B cell (primary cell): ENCODE measurements at regions not wholly inside any gene's neighbourhood (a gene's known extent, or its start where the extent isn't known, plus 50 kb on each side); places are given as distances from the start of the nearest gene placed in this dataset.

Experiments used
- ATAC-seq: fragments of 200-7000 bp; cut with Tn5 transposase; one replicate; pipeline ENCODE4 v1.10.0; 2021; ENCODE audit warnings: low read depth, mild to moderate bottlenecking, moderate number of reproducible peaks, moderate library complexity
- CTCF ChIA-PET: fragments of 350-600 bp; sonication (Branson Sonifier 250); formaldehyde crosslinking; loops from one replicate; lab custom pipeline; 2021; ENCODE audit warnings: antibody characterized with exemption, inconsistent platforms; lab: Charles Lee
- POLR2A ChIA-PET: fragments of 350-600 bp; sonication (Branson Sonifier 250); formaldehyde crosslinking; loops from one replicate; lab custom pipeline; 2021; ENCODE audit warnings: antibody characterized with exemption; lab: Charles Lee
- DNase-seq: peaks from one replicate; pipeline ENCODE4 v3.0.0; 2013
- H2AFZ ChIP-seq: 2 replicates; pipeline ENCODE4 v1.6.1; 2012; ENCODE audit warnings: mild to moderate bottlenecking, low read depth, low read length; ENCODE audit not compliant: insufficient read depth, poor library complexity, severe bottlenecking
- H3K27ac ChIP-seq, 2 donors: 1 replicate in 1 of 2; 2 replicates in 1 of 2; pipeline ENCODE4 v1.5.1; 2012 to 2013; ENCODE audit warnings: low read length in 2 of 2, mild to moderate bottlenecking in 2 of 2, moderate library complexity in 1 of 2
- H3K27me3 ChIP-seq, 4 experiments: fragments of 200-600 bp in 1 of 4; sonication (generic) in 1 of 4; replicated peaks in 1 of 4; 1 replicate in 2 of 4; 2 replicates in 2 of 4; pipeline versions ENCODE4 v1.6.1 to v1.7.0; 2013 to 2016; ENCODE audit warnings: low read length in 3 of 4, mild to moderate bottlenecking in 2 of 4, mixed read lengths in 1 of 4, moderate library complexity in 1 of 4; ENCODE audit not compliant: insufficient read depth in 4 of 4, control insufficient read depth in 3 of 4; ENCODE audit errors: control extremely low read depth in 1 of 4
- H3K36me3 ChIP-seq, 2 experiments: replicated peaks in 1 of 2; 1 replicate in 1 of 2; 2 replicates in 1 of 2; pipeline versions ENCODE4 v1.6.1 to v1.7.1; 2013; ENCODE audit warnings: low read length in 1 of 2; ENCODE audit not compliant: insufficient read depth in 2 of 2, control insufficient read depth in 1 of 2; ENCODE audit errors: control extremely low read depth in 1 of 2, extremely low read depth in 1 of 2
- H3K4me1 ChIP-seq, 2 donors: fragments of 200-600 bp in 1 of 2; sonication (generic) in 1 of 2; 1 replicate in 1 of 2; 2 replicates in 1 of 2; pipeline versions ENCODE4 v1.5.1 to v1.6.1; 2013 to 2017; ENCODE audit warnings: low read length in 2 of 2; ENCODE audit not compliant: control insufficient read depth in 2 of 2, insufficient read depth in 2 of 2
- H3K4me2 ChIP-seq: replicated peaks from 2 replicates; pipeline ENCODE3; 2012; ENCODE audit warnings: mild to moderate bottlenecking, low read depth, low read length; ENCODE audit not compliant: poor library complexity, severe bottlenecking
- H3K4me3 ChIP-seq, 5 experiments: fragments of 200-600 bp in 1 of 5; sonication (generic) in 1 of 5; 1 replicate in 3 of 5; 2 replicates in 2 of 5; pipeline versions ENCODE4 v1.5.1 to v1.7.0; 2011 to 2016; ENCODE audit warnings: low read length in 4 of 5, mild to moderate bottlenecking in 4 of 5, low read depth in 2 of 5, control low read depth in 1 of 5, moderate library complexity in 1 of 5; ENCODE audit not compliant: insufficient read depth in 1 of 5; ENCODE audit errors: control extremely low read depth in 1 of 5, extremely low read depth in 1 of 5
- H3K79me2 ChIP-seq: fragments of 200-600 bp; sonication (generic); one replicate; pipeline ENCODE4 v1.6.0; 2016; ENCODE audit warnings: low read length; ENCODE audit not compliant: control insufficient read depth, insufficient read depth
- H3K9ac ChIP-seq: fragments of 200-600 bp; sonication (generic); 2 replicates; pipeline ENCODE4 v1.6.1; 2017; ENCODE audit warnings: mild to moderate bottlenecking, low read length, moderate library complexity
- H3K9me3 ChIP-seq, 3 donors: one replicate each; pipeline versions ENCODE4 v1.6.1 to v1.7.1; 2013; ENCODE audit warnings: low read length in 2 of 3; ENCODE audit not compliant: control insufficient read depth in 2 of 3, insufficient read depth in 1 of 3; ENCODE audit errors: control extremely low read depth in 1 of 3
- H4K20me1 ChIP-seq: 2 replicates; pipeline ENCODE4 v1.6.0; 2012; ENCODE audit warnings: mild to moderate bottlenecking, low read length; ENCODE audit not compliant: insufficient read depth, control insufficient read depth, poor library complexity, severe bottlenecking
- H3K27ac Mint-ChIP-seq: one replicate; pipeline ENCODE4 v1.8.0; 2021; ENCODE audit warnings: mixed read lengths
- H3K27me3 Mint-ChIP-seq: one replicate; pipeline ENCODE4 v1.8.0; 2021; ENCODE audit warnings: mixed read lengths
- H3K4me1 Mint-ChIP-seq: one replicate; pipeline ENCODE4 v1.8.0; 2021; ENCODE audit warnings: mixed read lengths
- H3K4me3 Mint-ChIP-seq: one replicate; pipeline ENCODE4 v1.8.0; 2021; ENCODE audit warnings: mixed read lengths
- H3K9me3 Mint-ChIP-seq: one replicate; pipeline ENCODE4 v1.8.0; 2022; ENCODE audit warnings: mixed read lengths; ENCODE audit not compliant: insufficient read depth
- EZH2 ChIP-seq: IDR thresholded peaks from 2 replicates; pipeline ENCODE4 v1.6.1; 2012; ENCODE audit warnings: borderline replicate concordance, low read depth, mild to moderate bottlenecking, moderate library complexity, low read length; ENCODE audit not compliant: insufficient read depth, poor library complexity, severe bottlenecking
- WGBS: methylation state at CpG from one replicate; pipeline ENCODE4 v1.1.5; 2013; ENCODE audit warnings: missing lambda C conversion rate; ENCODE audit not compliant: insufficient coverage; 5-methylcytosine and 5-hydroxymethylcytosine counted together
- intact Hi-C: fragments of 100-400 bp; cut with micrococcal nuclease; formaldehyde crosslinking; loops from one replicate; pipeline ENCODE4 v1.10.0; 2022
- TF ChIP-seq, protein P1 (sequence below): fragments of 200-600 bp; IDR thresholded peaks from one replicate; pipeline ENCODE4 v1.8.0; 2022; ENCODE audit warnings: antibody characterized with exemption, mild to moderate bottlenecking

GRCh38 chr9:96160866-96161265 lies 141.1 kb downstream of the HSD17B3 start:
- DNase-seq (no peak), ATAC-seq (no peak)
- Mint-ChIP-seq H3K9me3 (no peaks in the 10 kb centered on the region), H3K27ac (no peak overlapping the region), H3K4me3 (no peak overlapping the region), H3K4me1 (peaks cover 4% of the 10 kb centered on the region), H3K27me3 (peaks cover 13% of the 10 kb centered on the region)
- Histone ChIP-seq H2AFZ (no peak overlapping the region), H3K27me3 (peaks cover 0 to 1% (median 0%) of the 10 kb centered on the region in 4 experiments), H3K4me2 (no peak overlapping the region), H3K9ac (no peak overlapping the region), H3K9me3 (peaks cover 0 to 14% (median 0%) of the 10 kb centered on the region in 3 donors), H3K36me3 (no peaks in the 10 kb centered on the region), H4K20me1 (no peaks in the 10 kb centered on the region), H3K4me3 (no peak overlapping the region), H3K27ac (no peak overlapping the region), H3K79me2 (no peaks in the 10 kb centered on the region), H3K4me1 (no peaks in the 10 kb centered on the region)
- intact Hi-C loops, result no loop called here
- WGBS, result 94% methylated on average over 5 of the region's 5 CpGs
- ChIA-PET POLR2A (no interaction called here), CTCF (no interaction called here)
- no peak for TF ChIP-seq EZH2
- TF ChIP-seq, protein P1, sequence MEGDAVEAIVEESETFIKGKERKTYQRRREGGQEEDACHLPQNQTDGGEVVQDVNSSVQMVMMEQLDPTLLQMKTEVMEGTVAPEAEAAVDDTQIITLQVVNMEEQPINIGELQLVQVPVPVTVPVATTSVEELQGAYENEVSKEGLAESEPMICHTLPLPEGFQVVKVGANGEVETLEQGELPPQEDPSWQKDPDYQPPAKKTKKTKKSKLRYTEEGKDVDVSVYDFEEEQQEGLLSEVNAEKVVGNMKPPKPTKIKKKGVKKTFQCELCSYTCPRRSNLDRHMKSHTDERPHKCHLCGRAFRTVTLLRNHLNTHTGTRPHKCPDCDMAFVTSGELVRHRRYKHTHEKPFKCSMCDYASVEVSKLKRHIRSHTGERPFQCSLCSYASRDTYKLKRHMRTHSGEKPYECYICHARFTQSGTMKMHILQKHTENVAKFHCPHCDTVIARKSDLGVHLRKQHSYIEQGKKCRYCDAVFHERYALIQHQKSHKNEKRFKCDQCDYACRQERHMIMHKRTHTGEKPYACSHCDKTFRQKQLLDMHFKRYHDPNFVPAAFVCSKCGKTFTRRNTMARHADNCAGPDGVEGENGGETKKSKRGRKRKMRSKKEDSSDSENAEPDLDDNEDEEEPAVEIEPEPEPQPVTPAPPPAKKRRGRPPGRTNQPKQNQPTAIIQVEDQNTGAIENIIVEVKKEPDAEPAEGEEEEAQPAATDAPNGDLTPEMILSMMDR, result no peak

DNA sequence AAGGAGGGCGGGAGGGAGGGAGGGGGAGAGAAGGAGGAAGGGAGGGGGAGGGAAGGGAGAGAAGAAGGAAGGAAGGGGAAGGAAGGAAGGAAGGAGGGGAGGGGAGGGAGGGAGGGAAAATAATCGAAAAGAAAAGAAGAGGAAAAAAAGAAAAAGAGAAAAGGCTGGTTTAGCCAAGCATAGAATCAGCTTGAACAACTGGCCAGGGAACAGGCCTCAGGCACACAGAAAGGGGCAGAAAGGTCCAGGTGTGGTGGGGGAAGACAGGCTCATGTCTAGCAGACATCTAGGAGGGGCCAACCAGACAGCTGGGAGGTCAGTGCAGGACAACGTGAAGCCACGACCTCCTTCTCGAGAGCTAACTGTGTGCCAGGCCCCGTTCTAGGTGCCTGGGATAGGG lies 141.8 kb downstream of the HSD17B3 start:
- H3K27me3 Mint-ChIP-seq, result peaks cover 17% of the 10 kb centered on the region
- TF ChIP-seq, protein P1, result no peak
- no peak for TF ChIP-seq EZH2
- peaks cover 0 to 2% (median 0%) of the 10 kb centered on the region in 4 experiments for H3K27me3 ChIP-seq
- no peak overlapping the region for H3K27ac Mint-ChIP-seq
- H3K4me1 ChIP-seq, result no peaks in the 10 kb centered on the region
- no peaks in the 10 kb centered on the region for H3K9me3 Mint-ChIP-seq
- CTCF ChIA-PET, result no interaction called here
- no peak overlapping the region for H3K4me3 ChIP-seq
- H2AFZ ChIP-seq, result no peak overlapping the region
- H3K79me2 ChIP-seq, result no peaks in the 10 kb centered on the region
- intact Hi-C loops, result no loop called here
- H3K4me3 Mint-ChIP-seq, result no peak overlapping the region
- H3K9ac ChIP-seq, result no peak overlapping the region
- H4K20me1 ChIP-seq, result no peaks in the 10 kb centered on the region
- DNase-seq (no peak), ATAC-seq (no peak)
- H3K27ac ChIP-seq, result no peak overlapping the region
- H3K4me2 ChIP-seq, result no peak overlapping the region
- POLR2A ChIA-PET, result no interaction called here
- WGBS, result 76% methylated on average over 6 of the region's 6 CpGs
- H3K4me1 Mint-ChIP-seq, result peaks cover 4% of the 10 kb centered on the region
- H3K36me3 ChIP-seq, result no peaks in the 10 kb centered on the region
- H3K9me3 ChIP-seq, result peaks cover 0 to 14% (median 0%) of the 10 kb centered on the region in 3 donors
